NCI-H1048 (cell line): ENCODE measurements at regions not wholly inside any gene's neighbourhood (a gene's known extent, or its start where the extent isn't known, plus 50 kb on each side); places are given as distances from the start of the nearest gene placed in this dataset.

Source experiments
- DNase-seq: peaks from one replicate; lab custom pipeline; 2025; lab: John Stamatoyannopoulos, UW

- DNase-seq: no peak
Measured at GRCh38 chr15:31977138-31977537, 53.2 kb upstream of the CHRNA7 start.

DNA sequence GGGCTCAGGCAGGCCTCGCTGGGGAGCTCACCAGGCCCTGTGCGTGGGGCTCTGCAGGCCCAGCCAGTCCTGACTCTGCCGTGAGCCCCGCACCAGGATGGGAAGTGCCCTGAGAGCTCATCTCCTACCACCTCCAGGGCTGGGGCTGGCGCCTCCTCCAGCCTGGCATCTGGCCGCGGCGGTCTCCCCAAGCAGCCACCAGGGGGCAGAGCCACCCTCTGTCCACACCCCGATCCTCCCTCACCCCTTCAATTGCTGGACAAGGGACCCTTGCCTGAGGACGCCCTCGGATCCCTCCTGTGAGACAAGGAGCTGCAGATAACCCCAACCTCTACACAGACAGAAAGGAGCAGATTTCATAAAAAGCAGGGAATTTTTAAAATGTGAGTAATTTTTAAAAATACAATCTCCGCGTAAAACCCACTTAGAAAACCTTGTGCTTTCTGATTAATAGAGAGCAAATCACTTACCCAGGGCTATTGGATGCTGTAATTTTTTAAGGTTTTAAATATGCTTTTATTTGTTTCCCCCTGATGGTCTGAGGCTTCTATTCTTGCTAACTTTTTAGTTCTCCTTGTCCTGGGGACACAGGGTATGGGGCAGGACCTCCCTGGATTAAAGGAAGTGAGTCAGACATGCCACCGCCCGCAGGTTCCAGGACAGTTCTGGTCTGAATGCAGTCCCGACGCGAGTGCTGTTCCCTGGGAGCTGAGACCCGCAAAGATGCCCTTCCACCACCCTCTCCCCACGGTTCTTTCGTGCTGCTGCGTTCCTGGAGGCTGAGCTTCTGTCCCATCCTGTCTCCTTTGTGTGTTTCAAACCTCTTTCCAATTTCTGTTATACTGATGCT is 52.3 kb upstream of the CHRNA7 start:
- DNase-seq: no peak
